ENCODE measurements at regions not wholly inside any gene's neighbourhood (a gene's known extent, or its start where the extent isn't known, plus 50 kb on each side); places are given as distances from the start of the nearest gene placed in this dataset.

DNA sequence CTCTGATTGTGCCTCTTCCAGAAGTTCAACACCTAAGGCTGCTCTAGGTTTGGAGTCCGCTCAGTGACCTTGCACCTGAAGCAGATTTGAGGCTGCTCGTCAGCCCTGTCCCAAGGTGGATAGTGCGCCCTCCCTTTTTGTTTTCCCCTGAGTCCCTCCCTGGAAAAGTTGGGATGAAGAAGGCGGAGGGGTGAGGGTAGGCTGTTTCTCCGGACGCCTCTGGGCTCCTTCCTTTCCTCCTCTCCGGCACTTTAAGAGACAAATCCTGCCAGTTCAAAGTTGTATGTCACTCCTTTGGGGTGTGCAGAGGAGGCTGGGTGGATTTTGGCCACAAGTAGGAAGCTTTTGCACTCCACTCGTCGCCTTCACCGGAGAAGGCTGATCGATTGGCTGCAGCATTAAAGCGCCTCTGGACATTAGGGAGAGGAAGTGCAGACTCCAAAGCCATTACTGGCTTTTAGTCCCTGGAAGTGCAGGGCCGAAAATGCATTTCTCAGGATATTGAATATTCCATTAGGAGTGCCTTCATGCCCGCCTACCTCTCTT lies 81.9 kb upstream of the PRKG1 start:
- no peak for TF ChIP-seq GABPA (IDR thresholded peaks at IDR 0.05; ENCODE audit: low read depth)
- TF ChIP-seq POLR2AphosphoS5 (IDR thresholded peaks at IDR 0.05; ENCODE audit: low read depth): no peak
- TF ChIP-seq CTCF (IDR thresholded peaks at IDR 0.05; ENCODE audit: insufficient read depth, low read length): no peak
- no peak for TF ChIP-seq SPI1 (IDR thresholded peaks at IDR 0.05; ENCODE audit: borderline replicate concordance, low read depth)
- Histone ChIP-seq H3K27ac (replicated peaks) (no peak overlapping the region), H3K4me3 (replicated peaks; ENCODE audit: insufficient read depth, low read length) (no peak overlapping the region), H3K27me3 (ENCODE audit: insufficient read depth, poor library complexity, severe bottlenecking) (peaks cover 33% of the 10 kb centered on the region)
- DNase-seq (ENCODE audit: low read depth in 1 of 2, low spot score in 1 of 2): no peak

GRCh38 chr10:50992972-50993766 lies 81.1 kb upstream of the PRKG1 start:
- Histone ChIP-seq H3K27me3 (ENCODE audit: insufficient read depth, poor library complexity, severe bottlenecking) (peaks cover 33% of the 10 kb centered on the region), H3K4me3 (replicated peaks; ENCODE audit: insufficient read depth, low read length) (no peak overlapping the region), H3K27ac (replicated peaks) (no peak overlapping the region)
- TF ChIP-seq SPI1 (IDR thresholded peaks at IDR 0.05; ENCODE audit: borderline replicate concordance, low read depth) (no peak), POLR2AphosphoS5 (IDR thresholded peaks at IDR 0.05; ENCODE audit: low read depth) (no peak), CTCF (IDR thresholded peaks at IDR 0.05; ENCODE audit: insufficient read depth, low read length) (no peak), GABPA (IDR thresholded peaks at IDR 0.05; ENCODE audit: low read depth) (no peak), REST (IDR thresholded peaks at IDR 0.05; ENCODE audit: insufficient replicate concordance, low read depth) (no peak)
- no peak for DNase-seq (ENCODE audit: low read depth in 1 of 2, low spot score in 1 of 2)

GRCh38 chr10:50993771-50994251 lies 80.5 kb upstream of the PRKG1 start:
- Histone ChIP-seq H3K4me3 (replicated peaks; ENCODE audit: insufficient read depth, low read length) (no peak overlapping the region), H3K27ac (replicated peaks) (no peak overlapping the region), H3K27me3 (ENCODE audit: insufficient read depth, poor library complexity, severe bottlenecking) (peaks cover 33% of the 10 kb centered on the region)
- DNase-seq (ENCODE audit: low read depth in 1 of 2, low spot score in 1 of 2): no peak
- TF ChIP-seq SPI1 (IDR thresholded peaks at IDR 0.05; ENCODE audit: borderline replicate concordance, low read depth): no peak
- no peak for TF ChIP-seq REST (IDR thresholded peaks at IDR 0.05; ENCODE audit: insufficient replicate concordance, low read depth)
- TF ChIP-seq GABPA (IDR thresholded peaks at IDR 0.05; ENCODE audit: low read depth): no peak
- no peak for TF ChIP-seq POLR2AphosphoS5 (IDR thresholded peaks at IDR 0.05; ENCODE audit: low read depth)
- TF ChIP-seq CTCF (IDR thresholded peaks at IDR 0.05; ENCODE audit: insufficient read depth, low read length): no peak
